Fibroblast of lung (primary cell): ENCODE measurements at regions not wholly inside any gene's neighbourhood (a gene's known extent, or its start where the extent isn't known, plus 50 kb on each side); places are given as distances from the start of the nearest gene placed in this dataset.

Experiments
- DNase-seq, 2 donors: peaks; one replicate each; pipeline versions ENCODE4 v3.0.0 to v3.0.0-alpha.2; 2010; ENCODE audit warnings: low read depth in 2 of 2
- H2AFZ ChIP-seq: 2 replicates; pipeline ENCODE4 v1.5.1; 2012; ENCODE audit warnings: low read length, control low read depth, inconsistent platforms
- H3K27ac ChIP-seq: 2 replicates; pipeline ENCODE4 v1.5.1; 2011; ENCODE audit warnings: low read length, control low read depth; ENCODE audit not compliant: insufficient read depth
- H3K27me3 ChIP-seq: 2 replicates; pipeline ENCODE4 v1.5.1; 2011; ENCODE audit warnings: mild to moderate bottlenecking, low read length; ENCODE audit not compliant: control insufficient read depth, insufficient read depth
- H3K36me3 ChIP-seq: 2 replicates; pipeline ENCODE4 v1.5.1; 2011; ENCODE audit warnings: low read length; ENCODE audit not compliant: control insufficient read depth, insufficient read depth
- H3K4me1 ChIP-seq: 2 replicates; pipeline ENCODE4 v1.5.1; 2011; ENCODE audit warnings: low read length; ENCODE audit not compliant: control insufficient read depth, insufficient read depth; ENCODE audit errors: extremely low read depth
- H3K4me2 ChIP-seq: 2 replicates; pipeline ENCODE4 v1.5.1; 2011; ENCODE audit warnings: low read length, control low read depth; ENCODE audit not compliant: insufficient read depth; ENCODE audit errors: extremely low read depth
- H3K4me3 ChIP-seq, 4 experiments: fragments of 200-600 bp in 1 of 4; sonication (generic) in 1 of 4; replicated peaks in 1 of 4; 2 replicates each; pipeline ENCODE4 v1.5.1; 2011 to 2016; ENCODE audit warnings: low read length in 4 of 4, low read depth in 3 of 4, mild to moderate bottlenecking in 3 of 4, control low read depth in 2 of 4, inconsistent platforms in 1 of 4, mixed read lengths in 1 of 4; ENCODE audit not compliant: insufficient read depth in 1 of 4; ENCODE audit errors: control extremely low read depth in 1 of 4
- H3K79me2 ChIP-seq: 2 replicates; pipeline ENCODE4 v1.5.1; 2012; ENCODE audit warnings: mild to moderate bottlenecking, low read length, inconsistent platforms; ENCODE audit not compliant: control insufficient read depth, insufficient read depth
- H3K9ac ChIP-seq: 2 replicates; pipeline ENCODE4 v1.5.1; 2011; ENCODE audit warnings: mild to moderate bottlenecking, low read length, control low read depth; ENCODE audit not compliant: insufficient read depth
- H3K9me3 ChIP-seq: 2 replicates; pipeline ENCODE4 v1.5.1; 2012; ENCODE audit warnings: low read depth, low read length; ENCODE audit not compliant: control insufficient read depth, insufficient read depth
- H4K20me1 ChIP-seq: 2 replicates; pipeline ENCODE4 v1.5.1; 2011; ENCODE audit warnings: low read length; ENCODE audit not compliant: control insufficient read depth, insufficient read depth; ENCODE audit errors: extremely low read depth
- CTCF ChIP-seq, 2 donors: IDR thresholded peaks in 1 of 2; conservative IDR thresholded peaks in 1 of 2; 1 replicate in 1 of 2; 2 replicates in 1 of 2; pipeline ENCODE4 v1.5.1; 2011 to 2012; ENCODE audit warnings: low read length in 2 of 2, control low read depth in 1 of 2, inconsistent platforms in 1 of 2, low read depth in 1 of 2, mild to moderate bottlenecking in 1 of 2
- EZH2 ChIP-seq: IDR thresholded peaks from 2 replicates; pipeline ENCODE4 v1.5.1; 2012; ENCODE audit warnings: low read length, control low read depth, mild to moderate bottlenecking; ENCODE audit errors: missing control alignments

DNA sequence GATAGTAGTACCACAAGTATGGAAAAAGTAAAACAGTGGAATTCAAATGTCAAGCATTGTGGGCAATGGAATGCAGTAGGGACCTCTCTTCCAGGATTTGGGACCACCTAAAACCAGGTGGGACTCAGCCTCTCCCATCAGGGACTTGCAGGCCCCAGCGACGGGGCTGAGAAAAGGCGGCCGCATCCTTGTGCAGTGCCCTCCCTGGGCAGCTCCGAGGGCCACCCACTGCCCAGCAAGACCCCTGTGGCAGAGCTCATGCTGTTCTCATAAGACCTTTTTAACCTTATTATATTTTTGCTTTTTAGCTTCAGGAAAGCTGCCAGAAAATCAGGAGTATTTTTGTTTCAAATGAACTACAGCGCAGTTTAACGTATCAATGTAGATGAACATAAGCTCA is 142.6 kb upstream of the RPS6KA2 start:
- no peak for TF ChIP-seq CTCF (conservative IDR thresholded peaks at IDR 0.05 in 1 of 2, IDR thresholded peaks at IDR 0.05 in 1 of 2; ENCODE audit: low read depth in 1 of 2, low read length in 2 of 2)
- no peak for TF ChIP-seq EZH2
- Histone ChIP-seq H3K4me3 (no peak overlapping the region), H2AFZ (no peak overlapping the region), H3K9ac (no peak overlapping the region), H3K9me3 (no peaks in the 10 kb centered on the region), H4K20me1 (no peaks in the 10 kb centered on the region), H3K36me3 (no peaks in the 10 kb centered on the region), H3K27me3 (no peaks in the 10 kb centered on the region), H3K79me2 (no peaks in the 10 kb centered on the region), H3K27ac (no peak overlapping the region), H3K4me1 (no peaks in the 10 kb centered on the region), H3K4me2 (no peak overlapping the region)
- DNase-seq: no peak

GRCh38 chr6:166768761-166769160 is 141.7 kb upstream of the RPS6KA2 start:
- Histone ChIP-seq H3K9me3 (no peaks in the 10 kb centered on the region), H3K36me3 (no peaks in the 10 kb centered on the region)
- TF ChIP-seq EZH2 (no peak), CTCF (conservative IDR thresholded peaks at IDR 0.05 in 1 of 2, IDR thresholded peaks at IDR 0.05 in 1 of 2; ENCODE audit: low read depth in 1 of 2, low read length in 2 of 2) (no peak)

GRCh38 chr6:166767230-166767629 is 140.2 kb upstream of the RPS6KA2 start:
- no peaks in the 10 kb centered on the region for H3K9me3 ChIP-seq
- DNase-seq: no peak
- no peak overlapping the region for H2AFZ ChIP-seq
- H3K27ac ChIP-seq: no peak overlapping the region
- no peaks in the 10 kb centered on the region for H3K4me1 ChIP-seq
- H3K36me3 ChIP-seq: no peaks in the 10 kb centered on the region
- no peak overlapping the region for H3K9ac ChIP-seq
- H3K4me2 ChIP-seq: no peak overlapping the region
- no peaks in the 10 kb centered on the region for H3K27me3 ChIP-seq
- no peak for TF ChIP-seq CTCF (conservative IDR thresholded peaks at IDR 0.05 in 1 of 2, IDR thresholded peaks at IDR 0.05 in 1 of 2; ENCODE audit: low read depth in 1 of 2, low read length in 2 of 2)
- TF ChIP-seq EZH2: no peak
- no peak overlapping the region for H3K4me3 ChIP-seq
- no peaks in the 10 kb centered on the region for H3K79me2 ChIP-seq
- H4K20me1 ChIP-seq: no peaks in the 10 kb centered on the region

More at GRCh38 chr6:166768761-166769160, 141.7 kb upstream of the RPS6KA2 start:
- DNase-seq: no peak
- no peak overlapping the region for H3K4me3 ChIP-seq
- no peak overlapping the region for H3K27ac ChIP-seq
- H3K4me2 ChIP-seq: no peak overlapping the region
- no peak overlapping the region for H2AFZ ChIP-seq
- H3K79me2 ChIP-seq: no peaks in the 10 kb centered on the region
- H3K4me1 ChIP-seq: no peaks in the 10 kb centered on the region
- H3K9ac ChIP-seq: no peak overlapping the region
- H3K27me3 ChIP-seq: no peaks in the 10 kb centered on the region
- no peaks in the 10 kb centered on the region for H4K20me1 ChIP-seq
